SK-N-DZ (cell line): ENCODE measurements at regions not wholly inside any gene's neighbourhood (a gene's known extent, or its start where the extent isn't known, plus 50 kb on each side); places are given as distances from the start of the nearest gene placed in this dataset.

ENCODE experiments used
- DNase-seq: peaks from one replicate; pipeline ENCODE4 v3.0.0-alpha.2; 2015; ENCODE audit warnings: low spot score

DNA sequence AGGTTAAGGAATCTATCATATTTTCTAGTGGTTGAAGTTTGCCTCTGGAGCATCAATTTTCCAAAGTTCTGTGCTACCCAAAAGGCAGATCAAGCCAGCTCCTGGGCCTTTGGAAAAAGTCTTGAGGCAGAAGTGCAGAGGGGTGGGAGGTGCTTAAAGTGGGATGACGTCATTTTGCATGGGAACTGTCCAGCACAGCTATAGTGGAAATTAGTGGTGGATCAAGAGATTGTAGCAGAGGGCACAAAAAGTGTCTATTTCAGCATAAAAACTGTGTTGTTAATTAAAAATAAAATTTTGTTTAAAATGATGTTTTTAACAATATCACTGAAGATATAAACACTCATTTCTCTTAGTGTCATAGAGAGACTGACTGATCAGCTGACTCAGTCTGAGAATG, 221.9 kb downstream of the LRRN1 start:
- DNase-seq = no peak

- no peak for DNase-seq
Measured at GRCh38 chr3:4029135-4029534, 229.9 kb downstream of the LRRN1 start.

GRCh38 chr3:4030624-4031023, 231.4 kb downstream of the LRRN1 start:
- DNase-seq = no peak

GRCh38 chr3:4033296-4033695, 234.1 kb downstream of the LRRN1 start:
- no peak for DNase-seq

- DNase-seq = no peak
Measured at GRCh38 chr3:4036046-4036445, 236.8 kb downstream of the LRRN1 start.

DNA sequence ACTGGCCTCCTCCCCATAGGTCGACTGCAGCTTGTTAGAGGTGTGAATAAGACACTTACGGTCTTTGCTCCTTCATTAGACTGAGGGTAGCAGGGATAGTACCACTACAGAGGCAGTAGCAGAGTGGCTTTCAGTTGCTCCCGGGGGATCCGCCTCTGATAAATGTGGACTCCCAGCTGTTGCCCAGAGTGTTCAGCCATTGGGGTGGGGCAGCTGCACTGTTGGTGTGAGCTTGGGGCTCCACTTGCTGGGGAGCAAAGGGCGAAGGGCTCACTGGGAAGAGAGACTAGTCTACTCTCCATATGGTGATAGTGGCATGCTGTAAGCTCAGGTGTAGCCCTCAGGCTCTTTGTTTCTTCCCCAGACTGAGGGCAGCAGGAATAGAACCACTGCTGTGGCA, 239.1 kb downstream of the LRRN1 start:
- DNase-seq = no peak

DNA sequence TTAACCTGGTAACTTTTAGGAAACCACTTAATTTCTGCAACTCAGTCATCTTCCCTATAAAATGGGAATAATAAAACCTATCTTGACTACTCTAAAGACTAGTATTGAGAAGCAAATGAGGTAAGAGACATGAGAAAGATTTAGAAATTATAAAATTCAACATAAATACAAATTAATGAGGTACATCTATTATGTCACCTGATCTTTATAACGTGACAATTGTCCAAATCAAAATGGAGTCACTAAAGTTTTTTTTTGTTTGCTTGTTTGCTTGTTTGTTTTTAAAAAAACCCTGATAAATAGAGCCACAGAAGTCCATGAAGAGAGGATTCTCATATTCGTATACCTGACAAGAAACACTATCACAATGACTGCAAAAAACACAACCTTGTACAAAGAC, 242.8 kb downstream of the LRRN1 start:
- DNase-seq = no peak

GRCh38 chr3:4042869-4043268, 243.6 kb downstream of the LRRN1 start:
- DNase-seq = no peak

- no peak for DNase-seq
Measured at GRCh38 chr3:4043867-4044575, 244.8 kb downstream of the LRRN1 start.

DNA sequence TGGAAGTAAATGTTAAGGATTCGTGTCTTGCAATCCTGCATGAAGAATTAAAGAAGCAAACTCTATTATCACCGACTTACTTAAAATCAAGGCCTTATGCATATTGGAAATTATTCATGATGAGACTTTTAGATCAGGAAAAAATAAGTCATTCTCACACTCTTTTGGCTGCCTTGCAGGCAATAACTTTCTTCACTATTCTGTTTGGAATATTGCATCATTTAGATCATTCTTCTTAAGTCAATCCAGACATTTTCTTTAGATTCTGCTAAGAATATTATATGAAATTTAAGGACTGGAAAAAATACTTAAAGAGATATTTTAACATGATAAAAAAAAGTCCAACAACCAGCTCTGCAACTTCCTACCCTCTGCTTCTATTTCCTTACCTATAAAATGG, 245.4 kb downstream of the LRRN1 start:
- no peak for DNase-seq

GRCh38 chr3:4045756-4046155, 246.5 kb downstream of the LRRN1 start:
- no peak for DNase-seq

- no peak for DNase-seq
Measured at GRCh38 chr3:4047366-4047765, 248.1 kb downstream of the LRRN1 start.

GRCh38 chr3:4052706-4053105, 250.5 kb upstream of the SETMAR start:
- DNase-seq = no peak

GRCh38 chr3:4053975-4054374, 249.2 kb upstream of the SETMAR start:
- DNase-seq = no peak

DNA sequence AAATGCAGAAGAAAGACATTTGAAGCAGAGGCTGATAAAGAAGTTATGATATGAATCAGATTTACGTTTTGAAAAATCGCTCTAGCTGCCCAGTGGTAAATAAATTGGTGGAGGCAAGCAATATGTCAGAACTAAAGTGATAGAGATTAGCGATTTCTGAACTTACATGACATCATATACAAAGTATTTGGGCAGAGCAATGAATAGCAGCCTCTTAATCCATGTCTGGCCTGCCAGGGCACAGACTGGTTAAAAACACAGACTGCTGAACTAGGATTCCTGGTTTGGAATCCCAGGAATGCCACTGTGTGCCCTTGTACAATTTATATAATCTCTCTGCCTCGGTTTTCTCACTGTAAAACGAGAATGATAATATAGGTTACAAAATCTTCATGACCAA, 243.1 kb upstream of the SETMAR start:
- no peak for DNase-seq

- DNase-seq = no peak
Measured at GRCh38 chr3:4060603-4061002, 242.6 kb upstream of the SETMAR start.

GRCh38 chr3:4061195-4061594, 242.0 kb upstream of the SETMAR start:
- no peak for DNase-seq

DNA sequence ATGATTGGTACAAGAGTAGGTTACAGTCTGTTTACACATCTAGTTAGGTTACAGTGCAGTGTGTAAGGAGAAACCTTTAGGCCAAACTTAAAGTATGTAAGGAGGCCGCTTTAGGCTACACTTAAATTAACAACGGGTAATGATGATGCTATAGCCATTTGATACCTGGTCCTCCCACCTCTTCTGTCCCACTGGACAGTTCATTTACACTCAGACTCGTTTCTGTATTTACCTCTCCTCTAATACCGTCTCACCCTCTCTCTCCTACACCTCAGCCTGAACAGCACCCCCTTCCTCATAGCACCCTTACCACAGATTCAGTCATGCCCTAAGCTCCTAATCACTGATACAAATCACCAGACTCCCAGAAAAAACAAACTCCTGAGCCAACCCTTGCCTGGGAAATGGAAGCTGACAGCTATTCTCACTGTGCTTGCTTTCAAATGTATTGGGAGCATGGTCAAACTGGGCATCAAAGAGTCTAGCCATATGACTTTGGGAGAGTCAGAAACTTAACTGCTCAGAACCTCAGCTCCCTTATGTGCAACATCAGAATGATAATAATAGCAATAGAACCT, 241.3 kb upstream of the SETMAR start:
- no peak for DNase-seq

DNA sequence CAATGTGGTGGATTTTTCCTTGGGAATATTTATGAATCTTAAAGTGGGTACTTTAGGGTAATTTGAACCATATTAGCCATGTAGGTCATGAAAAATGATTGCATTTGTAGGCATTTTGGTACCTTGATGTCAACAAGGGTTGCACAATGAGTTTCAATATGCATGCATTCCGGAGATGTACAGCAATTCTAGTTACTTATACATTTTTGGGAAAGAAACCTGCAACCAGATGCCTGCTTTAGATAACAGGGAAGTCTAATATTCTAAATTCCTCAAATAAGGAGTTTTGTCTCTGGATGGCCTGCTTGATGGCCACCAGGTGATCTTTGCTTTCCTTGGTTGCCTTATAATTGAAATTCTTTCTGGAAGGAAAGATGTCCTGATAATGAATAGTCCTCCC, 240.5 kb upstream of the SETMAR start:
- no peak for DNase-seq

- no peak for DNase-seq
Measured at GRCh38 chr3:4063916-4064574, 239.1 kb upstream of the SETMAR start.

GRCh38 chr3:4065085-4065484, 238.1 kb upstream of the SETMAR start:
- no peak for DNase-seq

- DNase-seq = no peak
Measured at GRCh38 chr3:4065554-4065953, 237.6 kb upstream of the SETMAR start.

DNA sequence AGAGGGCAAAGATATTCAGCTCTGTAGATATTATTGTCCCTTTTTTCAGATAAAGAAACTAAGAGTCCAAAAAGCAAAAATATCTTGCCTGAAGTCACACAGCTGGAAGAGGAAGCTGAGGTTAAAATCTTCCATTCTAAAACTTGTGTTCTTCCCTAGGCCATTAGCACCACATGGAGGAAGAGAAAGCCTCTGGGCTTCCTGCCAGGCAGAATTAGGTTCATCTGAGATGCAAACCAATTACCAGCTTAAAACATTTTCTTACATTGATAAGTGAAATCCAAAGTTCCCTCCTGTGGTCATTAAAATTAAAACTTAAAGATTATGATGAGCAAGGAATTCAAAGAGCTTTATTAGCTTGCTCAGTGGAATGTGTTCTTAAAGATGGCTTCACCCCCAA, 235.3 kb upstream of the SETMAR start:
- DNase-seq = no peak
